Panc1 (cell line): ENCODE measurements at regions not wholly inside any gene's neighbourhood (a gene's known extent, or its start where the extent isn't known, plus 50 kb on each side); places are given as distances from the start of the nearest gene placed in this dataset.

ENCODE experiments used
- ATAC-seq: fragments of 200-7000 bp; cut with Tn5 transposase; 2 replicates; pipeline ENCODE4 v1.9.1; 2020; ENCODE audit warnings: mild to moderate bottlenecking, moderate library complexity
- BruUV-seq: library from RNA; stranded (reverse); fragments of 400-500 nt; replicated peaks from 2 replicates; lab custom pipeline; 2021; lab: Mats Ljungman, UMichigan
- CTCF ChIA-PET: fragments of 300-600 bp; sonication (Branson Sonifier 250); formaldehyde crosslinking; loops from one replicate; lab custom pipeline; 2022; ENCODE audit warnings: antibody characterized with exemption; lab: Charles Lee
- POLR2A ChIA-PET: fragments of 300-600 bp; sonication (Branson Sonifier 250); formaldehyde crosslinking; loops from one replicate; lab custom pipeline; 2022; ENCODE audit warnings: antibody characterized with exemption; lab: Charles Lee
- DNase-seq: peaks from one replicate; pipeline ENCODE4 v3.0.0-alpha.2; 2010; ENCODE audit warnings: low read depth, low spot score
- H3K27ac ChIP-seq: 2 replicates; pipeline ENCODE4 v1.5.1; 2011; ENCODE audit warnings: mild to moderate bottlenecking, low read length, inconsistent platforms
- H3K27me3 ChIP-seq: fragments of 200-500 bp; sonication (Bioruptor generic); 2 replicates; pipeline ENCODE4 v1.6.0; 2014; ENCODE audit warnings: low read length, inconsistent platforms; ENCODE audit not compliant: control insufficient read depth, insufficient read depth
- H3K36me3 ChIP-seq: fragments of 200-500 bp; sonication (Bioruptor generic); 2 replicates; pipeline ENCODE4 v1.5.1; 2014; ENCODE audit warnings: inconsistent platforms, mild to moderate bottlenecking, low read length, moderate library complexity; ENCODE audit not compliant: control insufficient read depth, insufficient read depth
- H3K4me1 ChIP-seq: 2 replicates; pipeline ENCODE4 v1.5.1; 2011; ENCODE audit warnings: inconsistent platforms, mild to moderate bottlenecking, low read length, moderate library complexity; ENCODE audit not compliant: control insufficient read depth, insufficient read depth
- H3K4me3 ChIP-seq, 2 experiments: 2 replicates each; pipeline ENCODE4 v1.5.1; 2011 to 2012; ENCODE audit warnings: low read depth in 2 of 2, low read length in 2 of 2, mild to moderate bottlenecking in 2 of 2, inconsistent platforms in 1 of 2, moderate library complexity in 1 of 2
- H3K9me3 ChIP-seq: fragments of 200-500 bp; sonication (Bioruptor generic); 2 replicates; pipeline ENCODE4 v1.5.1; 2014; ENCODE audit warnings: low read depth, mild to moderate bottlenecking, inconsistent platforms, low read length, moderate library complexity; ENCODE audit not compliant: control insufficient read depth, insufficient read depth
- POLR2AphosphoS5 ChIP-seq: IDR thresholded peaks from 2 replicates; pipeline ENCODE4 v1.6.1; 2012; ENCODE audit warnings: mild to moderate bottlenecking, low read depth, low read length, moderate library complexity
- SIN3A ChIP-seq: IDR thresholded peaks from 2 replicates; pipeline ENCODE4 v1.6.1; 2012; ENCODE audit warnings: low read depth, mild to moderate bottlenecking, low read length, moderate library complexity, borderline replicate concordance; ENCODE audit not compliant: insufficient read depth
- TCF7L2 ChIP-seq: IDR thresholded peaks from 2 replicates; pipeline ENCODE4 v1.6.1; 2011; ENCODE audit warnings: mild to moderate bottlenecking, low read depth, low read length, inconsistent platforms
- in situ Hi-C: cut with HindIII; loops from 2 replicates; pipeline ENCODE4 v1.10.0; 2016; ENCODE audit warnings: low sequenced_read_pairs, low pct_unique_long_range_greater_than_20kb
- intact Hi-C: fragments of 100-400 bp; cut with micrococcal nuclease; formaldehyde crosslinking; loops from one replicate; pipeline ENCODE4 v1.10.0; 2022; ENCODE audit not compliant: unreplicated experiment
- TF ChIP-seq, protein P1 (sequence below), 2 experiments: IDR thresholded peaks; 2 replicates each; pipeline ENCODE4 v1.6.1; 2011 to 2012; ENCODE audit warnings: low read depth in 2 of 2, control low read depth in 1 of 2, low read length in 1 of 2, mild to moderate bottlenecking in 1 of 2, moderate library complexity in 1 of 2; ENCODE audit not compliant: insufficient read depth in 1 of 2
- TF ChIP-seq, protein P2 (sequence below): fragments of 450-650 bp; IDR thresholded peaks from 2 replicates; pipeline ENCODE4 v1.5.1; 2017; ENCODE audit warnings: mild to moderate bottlenecking

DNA sequence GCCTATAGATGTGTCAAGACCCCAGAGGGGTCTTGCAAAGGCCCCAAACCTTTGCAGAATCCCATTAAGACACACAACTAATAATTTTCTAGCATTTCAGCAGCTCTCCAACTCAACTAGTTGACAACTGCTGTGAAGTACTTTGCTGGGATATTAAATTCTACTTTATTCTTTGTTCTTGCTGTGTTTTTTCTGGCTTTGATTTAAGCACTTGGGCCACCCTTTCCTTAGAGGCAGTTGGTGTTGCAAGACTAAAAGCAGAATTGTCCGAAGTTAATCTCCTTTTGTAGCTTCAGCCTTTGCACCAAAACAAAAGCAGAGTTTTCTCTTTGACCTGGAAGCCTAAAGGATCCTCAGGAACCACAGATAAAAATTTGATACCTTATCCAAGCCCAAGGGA is 353.1 kb upstream of the CLNK start:
- no TSS peak for BruUV-seq
- intact Hi-C loops (no loop called here), in situ Hi-C loops (no loop called here)
- ChIA-PET POLR2A (no interaction called here), CTCF (no interaction called here)
- no peaks in the 10 kb centered on the region for H3K27me3 ChIP-seq
- H3K27ac ChIP-seq = no peak overlapping the region
- ATAC-seq = no peak
- no peaks in the 10 kb centered on the region for H3K4me1 ChIP-seq
- TF ChIP-seq TCF7L2 (no peak), POLR2AphosphoS5 (no peak)
- TF ChIP-seq, protein P1, sequence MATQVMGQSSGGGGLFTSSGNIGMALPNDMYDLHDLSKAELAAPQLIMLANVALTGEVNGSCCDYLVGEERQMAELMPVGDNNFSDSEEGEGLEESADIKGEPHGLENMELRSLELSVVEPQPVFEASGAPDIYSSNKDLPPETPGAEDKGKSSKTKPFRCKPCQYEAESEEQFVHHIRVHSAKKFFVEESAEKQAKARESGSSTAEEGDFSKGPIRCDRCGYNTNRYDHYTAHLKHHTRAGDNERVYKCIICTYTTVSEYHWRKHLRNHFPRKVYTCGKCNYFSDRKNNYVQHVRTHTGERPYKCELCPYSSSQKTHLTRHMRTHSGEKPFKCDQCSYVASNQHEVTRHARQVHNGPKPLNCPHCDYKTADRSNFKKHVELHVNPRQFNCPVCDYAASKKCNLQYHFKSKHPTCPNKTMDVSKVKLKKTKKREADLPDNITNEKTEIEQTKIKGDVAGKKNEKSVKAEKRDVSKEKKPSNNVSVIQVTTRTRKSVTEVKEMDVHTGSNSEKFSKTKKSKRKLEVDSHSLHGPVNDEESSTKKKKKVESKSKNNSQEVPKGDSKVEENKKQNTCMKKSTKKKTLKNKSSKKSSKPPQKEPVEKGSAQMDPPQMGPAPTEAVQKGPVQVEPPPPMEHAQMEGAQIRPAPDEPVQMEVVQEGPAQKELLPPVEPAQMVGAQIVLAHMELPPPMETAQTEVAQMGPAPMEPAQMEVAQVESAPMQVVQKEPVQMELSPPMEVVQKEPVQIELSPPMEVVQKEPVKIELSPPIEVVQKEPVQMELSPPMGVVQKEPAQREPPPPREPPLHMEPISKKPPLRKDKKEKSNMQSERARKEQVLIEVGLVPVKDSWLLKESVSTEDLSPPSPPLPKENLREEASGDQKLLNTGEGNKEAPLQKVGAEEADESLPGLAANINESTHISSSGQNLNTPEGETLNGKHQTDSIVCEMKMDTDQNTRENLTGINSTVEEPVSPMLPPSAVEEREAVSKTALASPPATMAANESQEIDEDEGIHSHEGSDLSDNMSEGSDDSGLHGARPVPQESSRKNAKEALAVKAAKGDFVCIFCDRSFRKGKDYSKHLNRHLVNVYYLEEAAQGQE (IDR thresholded peaks at IDR 0.05; ENCODE audit: insufficient read depth in 1 of 2, low read depth in 2 of 2, low read length in 1 of 2) = no peak
- H3K4me3 ChIP-seq = no peak overlapping the region
- no peaks in the 10 kb centered on the region for H3K36me3 ChIP-seq
- DNase-seq = no peak
- no peaks in the 10 kb centered on the region for H3K9me3 ChIP-seq

DNA sequence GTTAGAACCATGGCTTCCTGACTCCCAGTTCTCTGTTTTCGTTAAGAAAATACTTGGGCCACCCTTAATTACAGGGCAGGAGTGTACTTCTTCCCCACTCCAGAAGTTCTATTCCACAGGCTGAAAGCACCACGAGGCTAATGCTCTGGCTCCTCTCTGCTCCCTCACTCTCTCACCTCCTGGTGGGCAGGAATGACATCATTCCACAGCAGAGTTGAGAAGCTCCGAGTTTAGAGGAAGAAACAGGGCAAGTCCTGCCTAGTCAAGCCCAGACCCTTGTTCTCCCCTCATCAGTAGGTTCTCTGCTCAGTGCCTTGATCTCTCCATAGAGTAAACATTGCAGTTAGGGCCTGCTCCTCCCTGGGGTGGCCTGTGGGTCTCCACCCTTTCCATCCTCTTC is 343.8 kb upstream of the CLNK start:
- H3K27ac ChIP-seq = no peak overlapping the region
- CTCF ChIA-PET = no interaction called here
- no peak overlapping the region for H3K4me3 ChIP-seq

More for the DNA sequence above, 343.8 kb upstream of the CLNK start:
- no TSS peak for BruUV-seq
- H3K9me3 ChIP-seq = no peaks in the 10 kb centered on the region
- POLR2A ChIA-PET = no interaction called here
- H3K4me1 ChIP-seq = no peaks in the 10 kb centered on the region
- no peak for ATAC-seq
- H3K36me3 ChIP-seq = no peaks in the 10 kb centered on the region
- no peak for TF ChIP-seq POLR2AphosphoS5
- TF ChIP-seq, protein P2, sequence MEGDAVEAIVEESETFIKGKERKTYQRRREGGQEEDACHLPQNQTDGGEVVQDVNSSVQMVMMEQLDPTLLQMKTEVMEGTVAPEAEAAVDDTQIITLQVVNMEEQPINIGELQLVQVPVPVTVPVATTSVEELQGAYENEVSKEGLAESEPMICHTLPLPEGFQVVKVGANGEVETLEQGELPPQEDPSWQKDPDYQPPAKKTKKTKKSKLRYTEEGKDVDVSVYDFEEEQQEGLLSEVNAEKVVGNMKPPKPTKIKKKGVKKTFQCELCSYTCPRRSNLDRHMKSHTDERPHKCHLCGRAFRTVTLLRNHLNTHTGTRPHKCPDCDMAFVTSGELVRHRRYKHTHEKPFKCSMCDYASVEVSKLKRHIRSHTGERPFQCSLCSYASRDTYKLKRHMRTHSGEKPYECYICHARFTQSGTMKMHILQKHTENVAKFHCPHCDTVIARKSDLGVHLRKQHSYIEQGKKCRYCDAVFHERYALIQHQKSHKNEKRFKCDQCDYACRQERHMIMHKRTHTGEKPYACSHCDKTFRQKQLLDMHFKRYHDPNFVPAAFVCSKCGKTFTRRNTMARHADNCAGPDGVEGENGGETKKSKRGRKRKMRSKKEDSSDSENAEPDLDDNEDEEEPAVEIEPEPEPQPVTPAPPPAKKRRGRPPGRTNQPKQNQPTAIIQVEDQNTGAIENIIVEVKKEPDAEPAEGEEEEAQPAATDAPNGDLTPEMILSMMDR = no peak
- TF ChIP-seq SIN3A = no peak
- TF ChIP-seq, protein P1 (IDR thresholded peaks at IDR 0.05; ENCODE audit: insufficient read depth in 1 of 2, low read depth in 2 of 2, low read length in 1 of 2) = no peak
- TF ChIP-seq TCF7L2 = no peak
- in situ Hi-C loops (no loop called here), intact Hi-C loops (no loop called here)
- H3K27me3 ChIP-seq = no peaks in the 10 kb centered on the region
- no peak for DNase-seq
